PFSK-1 (cell line): ENCODE measurements at regions not wholly inside any gene's neighbourhood (a gene's known extent, or its start where the extent isn't known, plus 50 kb on each side); places are given as distances from the start of the nearest gene placed in this dataset.

ENCODE experiments used
- FOXP2 ChIP-seq: optimal IDR thresholded peaks from 2 replicates; pipeline ENCODE3; 2011; ENCODE audit warnings: borderline replicate concordance, control low read depth, inconsistent platforms; ENCODE audit not compliant: insufficient read depth; ENCODE audit errors: extremely low read length, extremely low read depth
- POLR2AphosphoS5 ChIP-seq: IDR thresholded peaks from 2 replicates; pipeline ENCODE4 v1.6.1; 2012; ENCODE audit warnings: low read depth, mild to moderate bottlenecking, control low read depth, low read length, moderate library complexity
- SIN3A ChIP-seq: IDR thresholded peaks from 2 replicates; pipeline ENCODE4 v1.6.1; 2012; ENCODE audit warnings: mild to moderate bottlenecking, low read length, moderate library complexity, borderline replicate concordance; ENCODE audit not compliant: insufficient read depth
- TAF1 ChIP-seq: IDR thresholded peaks from 2 replicates; pipeline ENCODE4 v1.6.1; 2012; ENCODE audit warnings: low read length, control low read depth, borderline replicate concordance; ENCODE audit not compliant: insufficient read depth
- TF ChIP-seq, protein P1 (sequence below), 2 experiments: IDR thresholded peaks; 2 replicates each; pipeline versions ENCODE4 v1.6.1 to v1.8.0; 2011 to 2012; ENCODE audit warnings: low read depth in 2 of 2, low read length in 2 of 2, control low read depth in 1 of 2, inconsistent platforms in 1 of 2, mild to moderate bottlenecking in 1 of 2, moderate library complexity in 1 of 2; ENCODE audit not compliant: insufficient read depth in 1 of 2

DNA sequence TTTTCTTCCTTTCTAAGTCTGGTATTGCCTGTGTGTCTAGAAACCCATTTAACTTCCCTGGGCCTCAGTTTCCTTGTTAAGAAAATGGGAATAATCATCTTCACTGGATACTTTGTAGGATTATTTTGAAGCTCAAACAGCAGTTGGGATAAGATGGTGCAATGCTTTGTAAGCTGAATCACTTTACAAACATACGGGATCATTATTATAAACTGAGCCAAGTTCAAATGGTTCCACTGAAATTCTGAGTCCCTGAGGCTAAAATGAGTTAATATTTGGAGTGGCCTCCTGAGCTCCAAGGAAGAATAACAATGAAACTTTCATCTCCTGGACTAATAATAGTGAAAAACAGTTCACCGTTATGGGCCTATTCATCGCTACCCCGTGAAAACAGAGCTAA is 388.0 kb downstream of the PLPP3 start:
- TF ChIP-seq SIN3A: no peak
- no peak for TF ChIP-seq TAF1

DNA sequence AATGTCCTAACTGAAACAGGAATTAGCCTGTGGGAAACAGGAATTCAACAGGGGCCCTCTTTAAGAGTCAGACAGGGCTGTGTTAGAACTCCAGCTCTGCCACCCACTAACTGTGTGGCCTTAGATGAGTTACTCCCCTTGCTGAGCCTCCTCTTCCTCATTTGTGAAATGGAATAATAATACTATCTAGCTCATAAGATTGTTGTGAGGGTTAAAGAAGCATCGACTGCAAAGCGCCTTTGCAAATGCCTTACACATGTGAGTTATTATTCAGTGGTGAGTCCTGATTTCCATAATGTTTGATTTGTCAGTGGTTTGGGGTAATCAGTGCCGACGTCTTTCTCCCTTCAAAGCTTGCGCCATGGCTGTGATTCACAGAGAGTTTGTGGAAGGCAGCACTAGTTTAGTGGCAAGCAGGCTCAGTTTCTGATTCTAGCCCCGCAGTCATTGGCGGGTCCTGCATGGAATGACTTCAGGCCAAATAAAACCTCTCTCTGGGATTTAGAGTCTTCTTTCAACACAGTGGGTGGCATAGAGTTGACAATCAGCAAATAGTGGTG is 388.5 kb downstream of the PLPP3 start:
- TF ChIP-seq, protein P1, sequence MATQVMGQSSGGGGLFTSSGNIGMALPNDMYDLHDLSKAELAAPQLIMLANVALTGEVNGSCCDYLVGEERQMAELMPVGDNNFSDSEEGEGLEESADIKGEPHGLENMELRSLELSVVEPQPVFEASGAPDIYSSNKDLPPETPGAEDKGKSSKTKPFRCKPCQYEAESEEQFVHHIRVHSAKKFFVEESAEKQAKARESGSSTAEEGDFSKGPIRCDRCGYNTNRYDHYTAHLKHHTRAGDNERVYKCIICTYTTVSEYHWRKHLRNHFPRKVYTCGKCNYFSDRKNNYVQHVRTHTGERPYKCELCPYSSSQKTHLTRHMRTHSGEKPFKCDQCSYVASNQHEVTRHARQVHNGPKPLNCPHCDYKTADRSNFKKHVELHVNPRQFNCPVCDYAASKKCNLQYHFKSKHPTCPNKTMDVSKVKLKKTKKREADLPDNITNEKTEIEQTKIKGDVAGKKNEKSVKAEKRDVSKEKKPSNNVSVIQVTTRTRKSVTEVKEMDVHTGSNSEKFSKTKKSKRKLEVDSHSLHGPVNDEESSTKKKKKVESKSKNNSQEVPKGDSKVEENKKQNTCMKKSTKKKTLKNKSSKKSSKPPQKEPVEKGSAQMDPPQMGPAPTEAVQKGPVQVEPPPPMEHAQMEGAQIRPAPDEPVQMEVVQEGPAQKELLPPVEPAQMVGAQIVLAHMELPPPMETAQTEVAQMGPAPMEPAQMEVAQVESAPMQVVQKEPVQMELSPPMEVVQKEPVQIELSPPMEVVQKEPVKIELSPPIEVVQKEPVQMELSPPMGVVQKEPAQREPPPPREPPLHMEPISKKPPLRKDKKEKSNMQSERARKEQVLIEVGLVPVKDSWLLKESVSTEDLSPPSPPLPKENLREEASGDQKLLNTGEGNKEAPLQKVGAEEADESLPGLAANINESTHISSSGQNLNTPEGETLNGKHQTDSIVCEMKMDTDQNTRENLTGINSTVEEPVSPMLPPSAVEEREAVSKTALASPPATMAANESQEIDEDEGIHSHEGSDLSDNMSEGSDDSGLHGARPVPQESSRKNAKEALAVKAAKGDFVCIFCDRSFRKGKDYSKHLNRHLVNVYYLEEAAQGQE (IDR thresholded peaks at IDR 0.05; ENCODE audit: insufficient read depth in 1 of 2, low read depth in 2 of 2, low read length in 2 of 2): no peak
- TF ChIP-seq FOXP2: no peak
- no peak for TF ChIP-seq POLR2AphosphoS5
- TF ChIP-seq SIN3A: no peak
- TF ChIP-seq TAF1: no peak

DNA sequence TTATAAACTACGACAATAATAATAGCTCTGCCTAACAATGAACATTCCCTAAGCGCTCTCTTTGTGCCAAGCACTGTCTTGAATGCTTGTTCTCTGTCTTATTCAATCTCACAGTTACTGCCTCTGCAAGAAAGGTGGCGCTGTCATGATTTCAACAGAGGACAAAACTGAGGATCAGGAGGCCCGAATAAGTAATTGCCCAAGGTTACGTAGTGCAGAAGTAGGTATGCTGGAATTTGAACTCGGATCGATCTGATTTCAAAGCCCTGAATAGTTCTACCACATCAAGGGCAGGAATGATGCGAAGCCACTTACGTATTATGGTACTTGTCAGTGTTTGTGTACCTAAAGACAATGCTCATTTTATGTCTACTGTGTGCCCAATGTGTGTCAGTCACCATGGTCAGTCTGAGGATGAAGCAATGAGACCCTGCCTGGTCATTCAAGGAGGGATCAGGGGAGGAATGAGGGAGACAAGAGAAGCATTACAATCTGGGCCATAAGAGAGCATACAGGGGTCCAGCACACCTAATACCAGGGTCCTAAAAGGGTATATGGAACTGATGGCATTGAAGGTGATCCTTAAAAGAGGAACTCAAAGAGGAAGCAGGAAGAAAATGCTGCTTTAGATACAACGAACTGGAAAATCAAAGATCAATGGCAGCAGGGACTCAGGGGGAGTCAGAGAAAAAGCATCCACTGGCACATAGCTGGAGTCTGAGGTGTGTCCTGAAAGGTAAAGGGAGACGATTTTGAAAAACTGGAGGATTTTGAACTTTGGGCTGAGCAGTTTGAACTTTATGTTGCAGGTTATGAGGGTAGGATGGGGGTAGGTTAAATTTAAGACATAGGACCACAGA is 389.2 kb downstream of the PLPP3 start:
- TF ChIP-seq FOXP2 (no peak), TAF1 (no peak)

DNA sequence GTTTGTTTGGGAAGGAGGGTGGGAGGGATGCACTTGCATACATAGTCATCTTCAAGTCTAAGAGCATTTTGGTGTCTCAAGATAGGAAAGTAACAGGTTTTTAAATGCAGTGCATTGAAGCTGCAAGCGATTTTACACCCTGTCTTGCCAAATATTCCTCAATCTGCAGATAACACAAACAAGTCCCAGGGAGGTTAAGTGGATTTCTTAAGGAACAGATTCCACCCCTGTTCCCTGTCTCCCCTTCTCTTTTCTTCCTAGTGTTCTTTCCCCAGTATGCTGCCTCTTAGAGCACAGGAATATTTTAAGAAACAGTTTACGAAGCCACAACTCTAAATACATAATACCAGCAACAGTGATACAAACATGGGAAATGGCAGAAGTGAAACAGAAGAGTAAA is 389.9 kb downstream of the PLPP3 start:
- TF ChIP-seq FOXP2 (no peak), POLR2AphosphoS5 (no peak), SIN3A (no peak), TAF1 (no peak)
- TF ChIP-seq, protein P1 (IDR thresholded peaks at IDR 0.05; ENCODE audit: insufficient read depth in 1 of 2, low read depth in 2 of 2, low read length in 2 of 2): no peak

DNA sequence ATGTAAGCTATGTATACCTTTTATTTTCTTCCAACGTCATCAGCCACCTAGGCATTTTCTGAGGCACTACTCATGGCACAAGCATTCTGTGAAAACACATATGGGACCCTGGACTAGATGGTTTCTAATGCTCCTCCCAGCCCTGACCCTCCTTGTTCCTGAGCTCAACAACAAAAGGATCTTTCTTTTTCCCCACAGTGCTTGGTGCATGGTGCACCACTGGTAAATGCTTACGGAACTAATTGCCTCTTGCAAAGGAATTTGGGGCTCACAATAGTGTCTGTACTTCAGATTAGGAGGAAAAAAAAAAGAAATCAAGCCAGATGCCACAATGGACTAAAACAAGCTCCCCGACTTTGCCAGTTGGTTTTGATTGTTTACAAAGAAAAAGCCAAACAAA is 390.5 kb downstream of the PLPP3 start:
- TF ChIP-seq TAF1: no peak
- no peak for TF ChIP-seq FOXP2
- TF ChIP-seq SIN3A: no peak
- no peak for TF ChIP-seq POLR2AphosphoS5
- TF ChIP-seq, protein P1 (IDR thresholded peaks at IDR 0.05; ENCODE audit: insufficient read depth in 1 of 2, low read depth in 2 of 2, low read length in 2 of 2): no peak

DNA sequence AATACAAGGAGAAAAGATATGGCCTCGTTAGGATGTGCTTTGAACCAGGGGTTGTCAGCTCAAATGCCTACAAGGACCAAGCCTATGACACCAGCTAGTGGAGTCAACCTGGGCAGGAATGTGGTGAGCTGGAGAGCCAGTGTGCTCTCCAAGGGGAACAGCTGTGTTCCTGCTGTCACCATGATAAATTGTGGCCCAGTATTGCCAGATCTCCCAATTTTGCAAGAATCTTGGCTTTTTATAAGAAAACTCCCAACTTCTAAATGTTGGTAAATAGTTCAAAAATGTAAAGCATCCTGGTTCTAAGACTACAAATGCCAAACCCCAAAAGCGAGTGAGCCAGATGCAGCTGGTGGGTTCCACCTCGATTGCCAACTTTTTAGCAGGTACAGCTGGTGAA is 391.1 kb downstream of the PLPP3 start:
- TF ChIP-seq TAF1 (no peak), SIN3A (no peak), FOXP2 (no peak), POLR2AphosphoS5 (no peak)
- TF ChIP-seq, protein P1 (IDR thresholded peaks at IDR 0.05; ENCODE audit: insufficient read depth in 1 of 2, low read depth in 2 of 2, low read length in 2 of 2): no peak
